ENCODE measurements at regions not wholly inside any gene's neighbourhood (a gene's known extent, or its start where the extent isn't known, plus 50 kb on each side); places are given as distances from the start of the nearest gene placed in this dataset.

DNA sequence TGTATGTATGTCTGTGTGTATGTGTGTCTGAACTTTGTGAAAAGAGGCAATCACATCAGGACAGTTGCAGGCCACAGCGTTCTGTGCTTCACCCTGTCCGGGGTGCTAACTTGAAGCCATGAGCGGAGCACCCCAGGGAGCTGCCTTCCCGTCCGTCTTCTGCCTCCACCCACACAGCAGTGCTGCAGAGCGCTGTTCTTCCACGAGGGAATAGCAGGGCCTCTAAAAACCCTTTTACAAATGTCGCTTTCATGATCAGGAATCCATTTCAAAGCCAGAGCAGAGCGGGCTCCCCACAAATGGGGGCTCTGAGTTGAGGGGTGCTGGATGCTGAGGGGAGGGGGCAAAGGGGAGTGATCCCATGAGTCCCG, 131.5 kb downstream of the RNASET2 start:
- TF ChIP-seq, protein P1, sequence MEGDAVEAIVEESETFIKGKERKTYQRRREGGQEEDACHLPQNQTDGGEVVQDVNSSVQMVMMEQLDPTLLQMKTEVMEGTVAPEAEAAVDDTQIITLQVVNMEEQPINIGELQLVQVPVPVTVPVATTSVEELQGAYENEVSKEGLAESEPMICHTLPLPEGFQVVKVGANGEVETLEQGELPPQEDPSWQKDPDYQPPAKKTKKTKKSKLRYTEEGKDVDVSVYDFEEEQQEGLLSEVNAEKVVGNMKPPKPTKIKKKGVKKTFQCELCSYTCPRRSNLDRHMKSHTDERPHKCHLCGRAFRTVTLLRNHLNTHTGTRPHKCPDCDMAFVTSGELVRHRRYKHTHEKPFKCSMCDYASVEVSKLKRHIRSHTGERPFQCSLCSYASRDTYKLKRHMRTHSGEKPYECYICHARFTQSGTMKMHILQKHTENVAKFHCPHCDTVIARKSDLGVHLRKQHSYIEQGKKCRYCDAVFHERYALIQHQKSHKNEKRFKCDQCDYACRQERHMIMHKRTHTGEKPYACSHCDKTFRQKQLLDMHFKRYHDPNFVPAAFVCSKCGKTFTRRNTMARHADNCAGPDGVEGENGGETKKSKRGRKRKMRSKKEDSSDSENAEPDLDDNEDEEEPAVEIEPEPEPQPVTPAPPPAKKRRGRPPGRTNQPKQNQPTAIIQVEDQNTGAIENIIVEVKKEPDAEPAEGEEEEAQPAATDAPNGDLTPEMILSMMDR (conservative IDR thresholded peaks at IDR 0.05; ENCODE audit: low read depth) = no peak
- POLR2A ChIA-PET (ENCODE audit: low non-redundant PET) = no interaction called here
- no peak overlapping the region for H3K27ac ChIP-seq
- CTCF ChIA-PET = no interaction called here
- DNase-seq (ENCODE audit: low spot score) = no peak

DNA sequence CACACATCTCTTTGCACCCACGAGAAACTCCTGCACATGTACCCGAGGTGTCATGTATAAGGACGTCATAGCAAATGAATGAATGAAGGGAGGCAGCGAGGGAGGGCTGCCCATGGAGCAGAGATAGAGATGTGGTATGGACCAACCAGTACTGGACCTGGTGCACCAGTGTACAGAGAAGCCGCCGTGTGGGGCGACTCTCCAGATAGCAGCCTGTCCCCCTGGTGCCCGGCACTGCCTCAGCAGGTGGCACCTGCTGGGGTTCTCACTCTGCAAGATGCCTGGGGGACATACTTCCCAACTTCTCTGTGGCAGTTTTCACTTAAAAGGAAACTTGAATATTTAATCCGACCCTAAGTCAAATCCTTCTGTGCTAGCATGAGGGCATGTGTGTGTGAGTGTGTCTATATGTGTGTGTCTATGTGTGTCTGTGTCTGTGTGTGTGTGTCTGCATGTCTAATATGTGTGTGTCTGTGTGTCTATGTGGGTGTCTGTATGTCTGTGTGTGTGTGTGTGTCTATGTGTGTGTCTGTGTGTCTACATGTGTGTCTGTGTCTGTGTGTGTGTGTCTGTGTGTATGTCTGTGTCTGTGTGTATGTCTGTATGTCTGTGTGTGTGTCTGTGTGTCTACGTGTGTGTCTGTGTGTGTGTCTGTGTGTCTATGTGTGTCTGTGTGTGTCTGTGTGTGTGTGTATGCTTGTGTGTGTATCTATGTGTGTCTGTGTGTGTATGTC, 132.0 kb downstream of the RNASET2 start:
- ChIA-PET POLR2A (ENCODE audit: low non-redundant PET) (no interaction called here), CTCF (no interaction called here)
- no peak for DNase-seq (ENCODE audit: low spot score)
- no peak overlapping the region for H3K27ac ChIP-seq
- TF ChIP-seq, protein P1 (conservative IDR thresholded peaks at IDR 0.05; ENCODE audit: low read depth) = no peak

DNA sequence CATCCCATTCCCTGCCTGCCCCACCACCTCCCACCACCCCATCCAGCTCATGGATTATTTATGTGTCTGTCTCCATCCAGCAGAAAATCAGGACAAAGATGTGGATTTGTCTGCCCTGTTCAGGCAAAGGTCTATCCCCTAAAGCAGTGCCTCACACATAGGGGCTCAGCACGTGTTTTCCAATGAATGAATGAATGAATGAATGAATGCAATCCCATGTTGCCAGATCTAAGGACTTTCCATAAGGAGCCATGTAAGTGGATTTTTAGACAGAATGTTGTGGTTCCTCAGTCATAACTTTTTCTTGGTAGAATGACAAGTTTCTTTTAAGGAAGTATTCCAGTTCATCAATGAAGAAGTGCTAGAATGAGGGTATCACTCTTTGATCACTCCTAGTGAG, 133.7 kb downstream of the RNASET2 start:
- POLR2A ChIA-PET (ENCODE audit: low non-redundant PET) = no interaction called here
- TF ChIP-seq, protein P1 (conservative IDR thresholded peaks at IDR 0.05; ENCODE audit: low read depth) = no peak
- no peak overlapping the region for H3K27ac ChIP-seq
- CTCF ChIA-PET = no interaction called here
- no peak for DNase-seq (ENCODE audit: low spot score)

DNA sequence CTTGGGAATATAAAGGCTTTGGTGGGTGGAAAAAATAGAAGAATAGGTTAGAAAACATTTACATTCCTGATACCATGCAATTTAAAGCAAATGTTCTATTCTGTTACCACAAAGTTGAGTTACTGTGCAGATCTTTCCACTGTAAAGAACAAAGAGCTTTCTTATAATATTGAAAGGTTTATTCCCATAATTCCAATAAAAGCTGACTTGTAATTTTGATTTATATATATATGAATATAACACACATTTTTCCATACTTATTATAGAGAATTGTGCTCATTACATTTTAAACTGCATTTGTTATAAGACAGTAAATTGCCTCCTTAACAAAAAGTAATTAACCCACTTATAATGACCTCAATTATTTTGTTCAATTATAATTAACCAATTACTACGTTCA, 135.9 kb downstream of the RNASET2 start:
- no peak for DNase-seq (ENCODE audit: low spot score)
- no peak overlapping the region for H3K27ac ChIP-seq
- CTCF ChIA-PET = no interaction called here
- POLR2A ChIA-PET (ENCODE audit: low non-redundant PET) = no interaction called here
- TF ChIP-seq, protein P1 (conservative IDR thresholded peaks at IDR 0.05; ENCODE audit: low read depth) = no peak

DNA sequence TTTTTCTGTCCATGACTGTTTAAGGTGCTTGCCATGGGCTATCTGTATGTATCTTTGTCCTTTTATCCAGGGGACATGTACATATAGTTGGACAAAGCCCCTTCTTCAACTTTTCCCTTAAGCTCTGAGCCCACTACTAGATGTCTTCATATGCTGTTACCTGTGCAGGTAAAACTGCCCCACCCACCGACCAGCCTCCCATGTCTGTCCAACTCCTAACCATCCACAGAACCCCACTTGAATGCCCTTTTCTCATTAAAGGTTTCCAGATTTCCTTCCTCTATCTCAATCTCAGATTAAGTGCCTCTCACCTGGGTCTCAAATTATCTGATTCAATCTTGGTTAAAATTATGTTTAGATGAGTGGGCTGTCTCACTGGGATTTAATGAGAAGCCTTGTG, 136.3 kb downstream of the RNASET2 start:
- CTCF ChIA-PET = no interaction called here
- DNase-seq (ENCODE audit: low spot score) = no peak
- POLR2A ChIA-PET (ENCODE audit: low non-redundant PET) = no interaction called here
- TF ChIP-seq, protein P1 (conservative IDR thresholded peaks at IDR 0.05; ENCODE audit: low read depth) = no peak
- H3K27ac ChIP-seq = no peak overlapping the region

DNA sequence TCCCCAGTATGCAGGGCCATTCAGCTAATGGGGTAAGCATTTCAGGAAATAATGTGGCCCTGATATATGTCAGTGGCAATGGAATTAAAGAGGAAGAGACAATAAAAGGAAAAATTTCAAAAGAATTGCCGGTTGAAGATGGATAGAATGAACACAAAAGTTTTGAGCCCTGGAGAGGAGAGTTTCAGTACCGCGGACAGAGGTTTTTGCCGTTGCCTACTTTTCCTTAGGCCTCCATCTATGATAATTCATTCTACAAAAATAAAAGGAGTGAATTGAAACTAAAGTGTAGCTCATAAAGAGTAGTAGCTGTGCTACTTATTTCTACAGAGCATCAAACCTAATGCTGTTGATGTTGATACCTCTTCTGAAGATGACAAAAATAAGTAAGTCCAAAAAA, 140.7 kb downstream of the RNASET2 start:
- POLR2A ChIA-PET (ENCODE audit: low non-redundant PET) = no interaction called here
- TF ChIP-seq, protein P1 (conservative IDR thresholded peaks at IDR 0.05; ENCODE audit: low read depth) = no peak
- H3K27ac ChIP-seq = no peak overlapping the region
- DNase-seq (ENCODE audit: low spot score) = no peak
- CTCF ChIA-PET = interaction anchor here (0.6 kb wide), 1 partner anchor 140 kb away, joined by 4 read pairs; no protein-coding TSS in a partner anchor
